Suprapubic skin (tissue), 3 donors: ENCODE measurements at regions not wholly inside any gene's neighbourhood (a gene's known extent, or its start where the extent isn't known, plus 50 kb on each side); places are given as distances from the start of the nearest gene placed in this dataset.

Source experiments
- CTCF ChIP-seq, 2 donors: fragments of 200-600 bp in 1 of 2; fragments of 450-650 bp in 1 of 2; sonication (generic) in 1 of 2; IDR thresholded peaks; one replicate each; pipeline ENCODE4 v1.5.1; 2016 to 2019; ENCODE audit warnings: antibody characterized with exemption in 2 of 2, mild to moderate bottlenecking in 1 of 2, moderate library complexity in 1 of 2
- POLR2A ChIP-seq, 2 donors: fragments of 450-650 bp; IDR thresholded peaks; one replicate each; pipeline ENCODE4 v1.6.1; 2017; ENCODE audit warnings: antibody characterized with exemption in 2 of 2, mild to moderate bottlenecking in 2 of 2, moderate library complexity in 2 of 2

DNA sequence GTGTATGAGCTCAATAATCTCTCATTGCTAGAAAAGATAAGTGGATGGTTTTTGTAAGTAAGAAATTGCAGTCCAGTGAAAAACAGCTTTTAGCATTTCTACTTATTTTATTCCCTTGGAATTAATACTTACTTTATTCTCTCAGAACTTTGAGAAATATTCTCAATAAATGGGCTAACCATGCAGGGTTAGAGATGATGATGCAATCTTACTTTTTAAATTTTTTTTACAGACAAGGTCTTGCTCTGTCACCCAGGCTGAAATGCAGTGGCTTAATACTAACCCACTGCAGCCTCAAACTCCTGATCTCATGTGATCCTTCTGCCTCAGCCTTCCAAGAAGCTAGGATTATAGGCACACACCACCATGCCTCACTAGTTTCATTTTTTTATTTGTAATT is 440.8 kb upstream of the ZP4 start:
- no peak for TF ChIP-seq CTCF (IDR thresholded peaks at IDR 0.05)
- TF ChIP-seq POLR2A (IDR thresholded peaks at IDR 0.05) = no peak
